GM12878 (cell line): ENCODE measurements at regions not wholly inside any gene's neighbourhood (a gene's known extent, or its start where the extent isn't known, plus 50 kb on each side); places are given as distances from the start of the nearest gene placed in this dataset.

Source experiments
- ATAC-seq: fragments of 200-7000 bp; cut with Tn5 transposase; 3 replicates; pipeline ENCODE4 v1.9.1; 2020; ENCODE audit warnings: mild to moderate bottlenecking, moderate library complexity
- BruUV-seq: library from RNA; stranded (reverse); fragments of 400-500 nt; replicated peaks from 2 replicates; lab custom pipeline; 2021; lab: Mats Ljungman, UMichigan
- CTCF ChIA-PET: fragments of 300-600 bp; sonication (Branson Sonifier 250); formaldehyde crosslinking; extraction: SDS; loops from one replicate; lab custom pipeline; 2021; ENCODE audit warnings: inconsistent platforms; lab: Yijun Ruan, JAX
- POLR2A ChIA-PET: fragments of 350-600 bp; formaldehyde crosslinking; extraction: SDS; loops from one replicate; lab custom pipeline; 2021; ENCODE audit warnings: inconsistent platforms; lab: Charles Lee
- RAD21 ChIA-PET: fragments of 300-600 bp; sonication (Branson Sonifier 250); formaldehyde crosslinking; loops from one replicate; lab custom pipeline; 2023; ENCODE audit warnings: antibody characterized with exemption; ENCODE audit not compliant: unreplicated experiment; lab: Charles Lee
- SMC1A ChIA-PET: fragments of 300-600 bp; sonication (Branson Sonifier 250); formaldehyde crosslinking; loops from one replicate; lab custom pipeline; 2023; ENCODE audit not compliant: unreplicated experiment, uncharacterized antibody; lab: Charles Lee
- DNase-seq: peaks from one replicate; pipeline ENCODE4 v3.0.0-alpha.2; 2011; ENCODE audit warnings: low read depth, low spot score
- FAIRE-seq: peaks from 3 replicates; lab custom pipeline; 2011; peaks lifted over from hg19 to GRCh38; lab: Jason Lieb, UNC
- H2AFZ ChIP-seq: 2 replicates; pipeline ENCODE4 v1.6.0; 2011; ENCODE audit warnings: low read depth, low read length, control low read depth; ENCODE audit not compliant: control insufficient read depth
- H3K27ac ChIP-seq: 2 replicates; pipeline ENCODE4 v1.5.1; 2011; ENCODE audit warnings: control low read depth; ENCODE audit not compliant: control insufficient read depth, insufficient read depth
- H3K27me3 ChIP-seq, 2 experiments: replicated peaks in 1 of 2; 2 replicates each; pipeline versions ENCODE4 v1.6.0 to v1.6.1; 2011; ENCODE audit warnings: low read length in 1 of 2; ENCODE audit not compliant: control insufficient read depth in 2 of 2, insufficient read depth in 2 of 2
- H3K36me3 ChIP-seq, 2 experiments: 2 replicates each; pipeline ENCODE4 v1.5.1; 2011; ENCODE audit warnings: low read length in 1 of 2; ENCODE audit not compliant: control insufficient read depth in 2 of 2, insufficient read depth in 2 of 2
- H3K4me1 ChIP-seq: 2 replicates; pipeline ENCODE4 v1.6.1; 2011; ENCODE audit warnings: mild to moderate bottlenecking, low read length, moderate library complexity, mixed read lengths; ENCODE audit not compliant: control insufficient read depth, insufficient read depth
- H3K4me2 ChIP-seq: 2 replicates; pipeline ENCODE4 v1.6.0; 2011; ENCODE audit warnings: control low read depth; ENCODE audit not compliant: control insufficient read depth, insufficient read depth
- H3K4me3 ChIP-seq: fragments of 200-600 bp; sonication (generic); 2 replicates; pipeline ENCODE4 v1.5.1; 2016
- H3K79me2 ChIP-seq: 2 replicates; pipeline ENCODE4 v1.6.0; 2011; ENCODE audit warnings: low read length; ENCODE audit not compliant: control insufficient read depth, insufficient read depth
- H3K9ac ChIP-seq: 2 replicates; pipeline ENCODE4 v1.8.0; 2011; ENCODE audit warnings: low read length, control low read depth, mixed read lengths; ENCODE audit not compliant: control insufficient read depth, insufficient read depth
- H3K9me3 ChIP-seq: replicated peaks from 3 replicates; pipeline ENCODE4 v1.5.1; 2011; ENCODE audit warnings: mild to moderate bottlenecking, low read length; ENCODE audit not compliant: control insufficient read depth, insufficient read depth
- H4K20me1 ChIP-seq: 2 replicates; pipeline ENCODE4 v1.6.0; 2011; ENCODE audit not compliant: control insufficient read depth, insufficient read depth
- HCFC1 ChIP-seq: fragments of 150-350 bp; IDR thresholded peaks from 2 replicates; pipeline ENCODE4 v1.6.1; 2014; ENCODE audit warnings: low read length
- IRF4 ChIP-seq: IDR thresholded peaks from 2 replicates; pipeline ENCODE4 v1.6.1; 2011; ENCODE audit warnings: low read depth, low read length
- MTA3 ChIP-seq: IDR thresholded peaks from 2 replicates; pipeline ENCODE4 v1.6.1; 2012; ENCODE audit warnings: low read length, inconsistent platforms, borderline replicate concordance
- NRF1 ChIP-seq: conservative IDR thresholded peaks from 2 replicates; pipeline ENCODE4 v1.6.1; 2011; ENCODE audit warnings: mild to moderate bottlenecking, low read depth, low read length, improper control_type of control experiment
- RAD21 ChIP-seq: IDR thresholded peaks from 2 replicates; pipeline ENCODE4 v1.6.1; 2011; ENCODE audit warnings: mild to moderate bottlenecking, low read depth, low read length, moderate library complexity; ENCODE audit not compliant: insufficient read depth
- SUZ12 ChIP-seq: fragments of 200-600 bp; sonication (generic); IDR thresholded peaks from one replicate; pipeline ENCODE4 v1.6.1; 2018; ENCODE audit warnings: antibody characterized with exemption, mild to moderate bottlenecking; ENCODE audit not compliant: unreplicated experiment
- WGBS: methylation state at CpG from one replicate; pipeline ENCODE4 v1.1.6; 2016; ENCODE audit warnings: low lambda C conversion rate; ENCODE audit not compliant: insufficient replicate concordance, insufficient coverage; ENCODE audit errors: missing lambda C conversion rate; 5-methylcytosine and 5-hydroxymethylcytosine counted together
- in situ Hi-C: fragments of 300-500 bp; cut with MboI; formaldehyde crosslinking; loops from 9 replicates; pipeline ENCODE4 v1.14.3; 2018; ENCODE audit warnings: mixed read lengths
- intact Hi-C: fragments of 100-400 bp; cut with micrococcal nuclease; formaldehyde crosslinking; loops from one replicate; pipeline ENCODE4 v1.14.2; 2022; ENCODE audit not compliant: unreplicated experiment
- TF ChIP-seq, protein P1 (sequence below): fragments of 450-650 bp; formaldehyde crosslinking; IDR thresholded peaks from 2 replicates; pipeline ENCODE4 v1.4.0; 2022; ENCODE audit warnings: mild to moderate bottlenecking, moderate library complexity
- TF ChIP-seq, protein P2 (sequence below): fragments of 150-350 bp; IDR thresholded peaks from 2 replicates; pipeline ENCODE4 v1.6.1; 2014; ENCODE audit warnings: mild to moderate bottlenecking, low read depth, low read length
- TF ChIP-seq, protein P3 (sequence below): fragments of 450-650 bp; IDR thresholded peaks from 2 replicates; pipeline ENCODE4 v1.6.1; 2017; ENCODE audit warnings: mild to moderate bottlenecking, low read depth, inconsistent platforms; ENCODE audit not compliant: poor library complexity, severe bottlenecking

DNA sequence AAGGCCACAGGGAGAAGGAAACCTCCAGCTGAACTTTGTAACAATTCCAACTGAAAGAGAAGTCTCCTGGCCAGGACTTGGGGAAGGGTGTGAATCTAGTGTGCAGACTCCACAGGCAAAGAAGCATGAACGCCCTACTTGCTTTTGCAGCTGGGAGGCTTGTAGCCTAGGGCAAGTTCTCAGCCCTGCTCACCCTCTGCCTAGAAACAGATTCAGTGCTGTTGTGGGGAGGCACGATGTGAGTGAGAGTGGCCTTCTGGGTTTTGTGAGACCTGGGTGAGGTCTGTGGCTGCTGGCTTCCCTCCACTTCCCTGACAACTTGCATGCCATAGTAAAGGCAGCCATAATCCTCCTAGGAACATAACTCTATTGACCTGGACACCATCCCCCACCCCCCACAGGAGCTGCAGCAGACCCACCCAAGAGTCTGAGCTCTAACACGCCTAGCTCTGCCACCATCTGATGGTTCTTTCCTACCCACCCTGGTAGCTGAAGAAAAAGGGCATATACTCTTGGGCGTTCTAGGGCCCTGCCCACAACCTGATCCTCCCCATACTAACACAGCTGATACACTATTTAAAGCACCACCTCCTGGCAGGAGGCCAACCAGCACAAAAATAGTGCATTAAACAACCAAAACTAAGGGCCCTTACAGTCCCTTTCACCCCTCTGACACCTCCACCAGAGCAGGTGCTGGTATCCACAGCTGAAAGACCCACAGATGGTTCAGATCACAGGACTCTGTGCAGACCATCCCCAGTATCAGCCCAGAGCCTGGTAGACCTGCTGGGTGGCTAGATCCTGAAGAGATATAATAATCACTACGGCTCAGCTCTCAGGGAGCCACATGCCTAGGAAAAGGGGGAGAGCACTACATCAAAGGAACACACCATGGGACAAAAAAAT lies 426.5 kb downstream of the IGSF11 start:
- no peak overlapping the region for H3K27ac ChIP-seq
- BruUV-seq, result no TSS peak
- no peak overlapping the region for H2AFZ ChIP-seq
- H4K20me1 ChIP-seq, result no peaks in the 10 kb centered on the region
- H3K4me3 ChIP-seq, result no peak overlapping the region
- TF ChIP-seq, protein P1, sequence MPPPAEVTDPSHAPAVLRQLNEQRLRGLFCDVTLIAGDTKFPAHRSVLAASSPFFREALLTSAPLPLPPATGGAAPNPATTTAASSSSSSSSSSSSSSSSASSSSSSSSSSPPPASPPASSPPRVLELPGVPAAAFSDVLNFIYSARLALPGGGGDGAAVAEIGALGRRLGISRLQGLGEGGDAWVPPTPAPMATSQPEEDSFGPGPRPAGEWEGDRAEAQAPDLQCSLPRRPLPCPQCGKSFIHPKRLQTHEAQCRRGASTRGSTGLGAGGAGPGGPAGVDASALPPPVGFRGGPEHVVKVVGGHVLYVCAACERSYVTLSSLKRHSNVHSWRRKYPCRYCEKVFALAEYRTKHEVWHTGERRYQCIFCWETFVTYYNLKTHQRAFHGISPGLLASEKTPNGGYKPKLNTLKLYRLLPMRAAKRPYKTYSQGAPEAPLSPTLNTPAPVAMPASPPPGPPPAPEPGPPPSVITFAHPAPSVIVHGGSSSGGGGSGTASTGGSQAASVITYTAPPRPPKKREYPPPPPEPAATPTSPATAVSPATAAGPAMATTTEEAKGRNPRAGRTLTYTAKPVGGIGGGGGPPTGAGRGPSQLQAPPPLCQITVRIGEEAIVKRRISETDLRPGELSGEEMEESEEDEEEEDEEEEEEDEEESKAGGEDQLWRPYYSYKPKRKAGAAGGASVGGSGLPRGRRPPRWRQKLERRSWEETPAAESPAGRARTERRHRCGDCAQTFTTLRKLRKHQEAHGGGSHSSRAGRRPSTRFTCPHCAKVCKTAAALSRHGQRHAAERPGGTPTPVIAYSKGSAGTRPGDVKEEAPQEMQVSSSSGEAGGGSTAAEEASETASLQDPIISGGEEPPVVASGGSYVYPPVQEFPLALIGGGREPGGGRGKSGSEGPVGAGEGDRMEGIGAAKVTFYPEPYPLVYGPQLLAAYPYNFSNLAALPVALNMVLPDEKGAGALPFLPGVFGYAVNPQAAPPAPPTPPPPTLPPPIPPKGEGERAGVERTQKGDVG (CRISPR knock-in tag), result no peak
- TF ChIP-seq NRF1 (no peak), SUZ12 (no peak), RAD21 (no peak), HCFC1 (no peak), IRF4 (no peak), MTA3 (no peak)
- TF ChIP-seq, protein P2, sequence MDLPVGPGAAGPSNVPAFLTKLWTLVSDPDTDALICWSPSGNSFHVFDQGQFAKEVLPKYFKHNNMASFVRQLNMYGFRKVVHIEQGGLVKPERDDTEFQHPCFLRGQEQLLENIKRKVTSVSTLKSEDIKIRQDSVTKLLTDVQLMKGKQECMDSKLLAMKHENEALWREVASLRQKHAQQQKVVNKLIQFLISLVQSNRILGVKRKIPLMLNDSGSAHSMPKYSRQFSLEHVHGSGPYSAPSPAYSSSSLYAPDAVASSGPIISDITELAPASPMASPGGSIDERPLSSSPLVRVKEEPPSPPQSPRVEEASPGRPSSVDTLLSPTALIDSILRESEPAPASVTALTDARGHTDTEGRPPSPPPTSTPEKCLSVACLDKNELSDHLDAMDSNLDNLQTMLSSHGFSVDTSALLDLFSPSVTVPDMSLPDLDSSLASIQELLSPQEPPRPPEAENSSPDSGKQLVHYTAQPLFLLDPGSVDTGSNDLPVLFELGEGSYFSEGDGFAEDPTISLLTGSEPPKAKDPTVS, result no peak
- TF ChIP-seq, protein P3, sequence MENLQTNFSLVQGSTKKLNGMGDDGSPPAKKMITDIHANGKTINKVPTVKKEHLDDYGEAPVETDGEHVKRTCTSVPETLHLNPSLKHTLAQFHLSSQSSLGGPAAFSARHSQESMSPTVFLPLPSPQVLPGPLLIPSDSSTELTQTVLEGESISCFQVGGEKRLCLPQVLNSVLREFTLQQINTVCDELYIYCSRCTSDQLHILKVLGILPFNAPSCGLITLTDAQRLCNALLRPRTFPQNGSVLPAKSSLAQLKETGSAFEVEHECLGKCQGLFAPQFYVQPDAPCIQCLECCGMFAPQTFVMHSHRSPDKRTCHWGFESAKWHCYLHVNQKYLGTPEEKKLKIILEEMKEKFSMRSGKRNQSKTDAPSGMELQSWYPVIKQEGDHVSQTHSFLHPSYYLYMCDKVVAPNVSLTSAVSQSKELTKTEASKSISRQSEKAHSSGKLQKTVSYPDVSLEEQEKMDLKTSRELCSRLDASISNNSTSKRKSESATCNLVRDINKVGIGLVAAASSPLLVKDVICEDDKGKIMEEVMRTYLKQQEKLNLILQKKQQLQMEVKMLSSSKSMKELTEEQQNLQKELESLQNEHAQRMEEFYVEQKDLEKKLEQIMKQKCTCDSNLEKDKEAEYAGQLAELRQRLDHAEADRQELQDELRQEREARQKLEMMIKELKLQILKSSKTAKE, result no peak
- no peak for DNase-seq
- no peak for FAIRE-seq
- CTCF ChIA-PET, result no interaction called here
- H3K4me2 ChIP-seq, result no peak overlapping the region
- intact Hi-C loops (no loop called here), in situ Hi-C loops (no loop called here)
- no peaks in the 10 kb centered on the region for H3K36me3 ChIP-seq
- SMC1A ChIA-PET, result interaction anchor here (1.4 kb wide), 1 partner anchor 18 kb away, joined by 4 read pairs; no protein-coding TSS in a partner anchor
- no peaks in the 10 kb centered on the region for H3K4me1 ChIP-seq
- H3K9ac ChIP-seq, result no peak overlapping the region
- POLR2A ChIA-PET, result no interaction called here
- no peak for ATAC-seq
- RAD21 ChIA-PET, result no interaction called here
- H3K79me2 ChIP-seq, result no peaks in the 10 kb centered on the region
- no peaks in the 10 kb centered on the region for H3K27me3 ChIP-seq
- 20% methylated on average over 5 of the region's 5 CpGs for WGBS
- peaks cover 2% of the 10 kb centered on the region; the same call in 2 of the 3 replicates for H3K9me3 ChIP-seq
